SU-DHL-6 (cell line): ENCODE measurements at regions not wholly inside any gene's neighbourhood (a gene's known extent, or its start where the extent isn't known, plus 50 kb on each side); places are given as distances from the start of the nearest gene placed in this dataset.

Experiments
- CTCF ChIP-seq: fragments of 200-600 bp; sonication (generic); IDR thresholded peaks from one replicate; pipeline ENCODE4 v1.5.1; 2017; ENCODE audit warnings: antibody characterized with exemption, mild to moderate bottlenecking, low read length, moderate library complexity; ENCODE audit not compliant: insufficient read depth, poor library complexity, severe bottlenecking
- EZH2phosphoT487 ChIP-seq: fragments of 200-600 bp; sonication (generic), shearing (Covaris generic); conservative IDR thresholded peaks from 2 replicates; pipeline ENCODE4 v1.6.1; 2018; ENCODE audit warnings: mild to moderate bottlenecking, antibody characterized with exemption, low read length, moderate library complexity, mixed read lengths

DNA sequence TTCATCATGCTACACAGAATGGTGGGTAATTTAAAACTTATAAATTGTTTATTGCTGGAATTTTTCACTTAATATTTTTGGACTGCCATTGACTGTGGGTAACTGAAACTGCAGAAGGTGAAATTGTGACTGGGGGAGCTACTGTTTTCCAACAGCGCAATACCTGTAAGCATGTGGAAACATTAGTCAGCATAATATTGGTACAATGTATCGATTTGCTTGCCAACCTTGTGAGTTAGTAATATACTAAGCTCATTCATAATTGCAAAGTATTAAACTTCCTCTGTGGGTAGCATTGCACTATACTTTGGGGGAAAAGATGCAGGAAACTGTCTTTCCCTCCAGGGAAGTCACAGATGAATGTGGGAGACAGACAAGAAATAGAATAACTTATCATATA is 766.5 kb downstream of the HDGFL1 start:
- TF ChIP-seq CTCF, result no peak
- TF ChIP-seq EZH2phosphoT487, result no peak
